ENCODE measurements at regions not wholly inside any gene's neighbourhood (a gene's known extent, or its start where the extent isn't known, plus 50 kb on each side); places are given as distances from the start of the nearest gene placed in this dataset.

- TF ChIP-seq CTCF (IDR thresholded peaks at IDR 0.05) (no peak), POLR2A (IDR thresholded peaks at IDR 0.05) (no peak), EP300 (IDR thresholded peaks at IDR 0.05; ENCODE audit: low read depth) (no peak)
Measured at GRCh38 chr16:63553980-63554379, 1517.7 kb upstream of the CDH8 start.

All from transverse colon (tissue), 3 donors.